ENCODE measurements at regions not wholly inside any gene's neighbourhood (a gene's known extent, or its start where the extent isn't known, plus 50 kb on each side); places are given as distances from the start of the nearest gene placed in this dataset.

GRCh38 chr6:169839029-169839481 is 87.6 kb downstream of the ERMARD start:
- DNase-seq, result no peak

- DNase-seq, result no peak
These were observed 87.1 kb downstream of the ERMARD start for GRCh38 chr6:169838346-169839028.

- no peak for DNase-seq
These were observed 86.3 kb downstream of the ERMARD start for GRCh38 chr6:169837529-169838250.

GRCh38 chr6:169833258-169833794 is 81.9 kb downstream of the ERMARD start:
- DNase-seq, result no peak

- DNase-seq, result no peak
These were observed 81.0 kb downstream of the ERMARD start for GRCh38 chr6:169832247-169832948.

- peak; percentile 30 for DNase-seq
These were observed 80.2 kb downstream of the ERMARD start for GRCh38 chr6:169831450-169832246.

All from COR-L47 (cell line).